Bronchial epithelial cell (primary cell): ENCODE measurements at regions not wholly inside any gene's neighbourhood (a gene's known extent, or its start where the extent isn't known, plus 50 kb on each side); places are given as distances from the start of the nearest gene placed in this dataset.

Experiments used
- DNase-seq: peaks from one replicate; pipeline ENCODE4 v3.0.0-alpha.2; 2010; ENCODE audit warnings: low read depth
- FAIRE-seq: peaks from 2 replicates; lab custom pipeline; 2011; peaks lifted over from hg19 to GRCh38; lab: Jason Lieb, UNC
- H3K27me3 ChIP-seq: 2 replicates; pipeline ENCODE4 v1.5.1; 2011; ENCODE audit warnings: low read length; ENCODE audit not compliant: control insufficient read depth, insufficient read depth
- H3K36me3 ChIP-seq: 2 replicates; pipeline ENCODE4 v1.5.1; 2011; ENCODE audit warnings: low read length; ENCODE audit not compliant: control insufficient read depth, insufficient read depth
- H3K4me3 ChIP-seq: 2 replicates; pipeline ENCODE4 v1.5.1; 2011; ENCODE audit warnings: mild to moderate bottlenecking, low read depth, low read length, control low read depth
- TF ChIP-seq, protein P1 (sequence below): IDR thresholded peaks from 2 replicates; pipeline ENCODE4 v1.5.1; 2011; ENCODE audit warnings: mild to moderate bottlenecking, moderate library complexity, low read length, control low read depth, inconsistent platforms; ENCODE audit not compliant: insufficient read depth, severe bottlenecking

DNA sequence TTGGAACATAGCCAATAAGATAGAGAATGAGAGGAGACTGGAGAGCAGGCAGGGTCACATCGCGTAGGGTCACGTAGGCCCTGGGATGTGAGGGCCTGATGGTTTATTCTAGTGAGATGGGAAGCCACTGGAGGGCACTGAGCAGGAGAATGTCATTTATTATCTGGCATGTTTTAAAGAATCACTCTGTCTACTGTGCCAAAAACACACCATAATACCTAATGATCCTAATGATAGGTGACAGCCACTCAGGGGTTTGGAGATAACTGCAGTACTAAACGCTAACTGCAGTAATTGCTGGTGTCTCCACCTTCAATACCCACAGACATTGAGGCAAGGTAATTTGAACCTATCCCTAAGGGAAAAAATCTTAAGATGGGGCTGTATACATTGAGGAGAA is 185.4 kb downstream of the TTLL7 start:
- no peak for FAIRE-seq
- Histone ChIP-seq H3K36me3 (no peaks in the 10 kb centered on the region), H3K27me3 (no peaks in the 10 kb centered on the region), H3K4me3 (no peak overlapping the region)
- TF ChIP-seq, protein P1, sequence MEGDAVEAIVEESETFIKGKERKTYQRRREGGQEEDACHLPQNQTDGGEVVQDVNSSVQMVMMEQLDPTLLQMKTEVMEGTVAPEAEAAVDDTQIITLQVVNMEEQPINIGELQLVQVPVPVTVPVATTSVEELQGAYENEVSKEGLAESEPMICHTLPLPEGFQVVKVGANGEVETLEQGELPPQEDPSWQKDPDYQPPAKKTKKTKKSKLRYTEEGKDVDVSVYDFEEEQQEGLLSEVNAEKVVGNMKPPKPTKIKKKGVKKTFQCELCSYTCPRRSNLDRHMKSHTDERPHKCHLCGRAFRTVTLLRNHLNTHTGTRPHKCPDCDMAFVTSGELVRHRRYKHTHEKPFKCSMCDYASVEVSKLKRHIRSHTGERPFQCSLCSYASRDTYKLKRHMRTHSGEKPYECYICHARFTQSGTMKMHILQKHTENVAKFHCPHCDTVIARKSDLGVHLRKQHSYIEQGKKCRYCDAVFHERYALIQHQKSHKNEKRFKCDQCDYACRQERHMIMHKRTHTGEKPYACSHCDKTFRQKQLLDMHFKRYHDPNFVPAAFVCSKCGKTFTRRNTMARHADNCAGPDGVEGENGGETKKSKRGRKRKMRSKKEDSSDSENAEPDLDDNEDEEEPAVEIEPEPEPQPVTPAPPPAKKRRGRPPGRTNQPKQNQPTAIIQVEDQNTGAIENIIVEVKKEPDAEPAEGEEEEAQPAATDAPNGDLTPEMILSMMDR: no peak
- DNase-seq: no peak

DNA sequence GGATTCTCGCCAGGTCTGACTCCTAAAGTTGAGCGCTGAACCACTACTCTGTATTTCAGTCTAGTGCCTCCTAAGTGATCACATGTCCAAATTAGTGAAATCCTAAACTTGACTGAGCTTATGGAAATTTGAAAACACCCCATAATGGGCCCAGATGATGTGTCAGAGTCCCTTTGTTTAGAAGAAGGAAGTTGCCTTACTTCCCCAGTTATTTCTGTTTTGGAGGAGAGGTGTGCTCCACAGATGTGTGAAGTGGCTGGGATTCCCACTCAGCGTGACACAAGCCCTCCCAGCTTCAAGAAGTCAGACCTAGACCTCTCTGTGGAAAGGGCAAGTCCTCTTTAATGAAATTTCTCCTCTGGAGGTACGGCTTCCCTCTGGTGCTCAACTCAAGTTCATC is 188.8 kb downstream of the TTLL7 start:
- no peaks in the 10 kb centered on the region for H3K27me3 ChIP-seq
- H3K4me3 ChIP-seq: no peak overlapping the region
- no peaks in the 10 kb centered on the region for H3K36me3 ChIP-seq
- FAIRE-seq: no peak
- no peak for DNase-seq
- TF ChIP-seq, protein P1: no peak

DNA sequence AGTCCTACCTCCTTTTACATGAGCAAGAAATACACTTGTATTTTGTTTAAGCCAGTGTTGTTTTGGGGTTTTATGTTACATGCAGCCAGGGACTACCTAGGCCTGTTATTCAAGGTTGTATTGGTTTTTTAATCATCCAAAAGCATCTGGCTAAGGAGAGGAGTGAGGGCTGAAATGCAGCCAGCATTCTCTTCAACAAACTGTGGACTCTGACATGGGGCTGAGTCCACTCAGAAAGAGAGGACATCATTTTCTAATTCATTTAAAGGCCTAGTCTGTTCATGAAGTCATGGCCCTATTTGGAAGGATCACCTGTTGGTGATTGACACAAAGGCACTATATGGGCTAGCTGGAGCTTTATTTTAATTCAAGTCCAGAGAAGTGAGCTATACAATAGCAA is 190.4 kb downstream of the TTLL7 start:
- Histone ChIP-seq H3K27me3 (no peaks in the 10 kb centered on the region), H3K4me3 (no peak overlapping the region), H3K36me3 (no peaks in the 10 kb centered on the region)
- DNase-seq (no peak), FAIRE-seq (no peak)
- TF ChIP-seq, protein P1: no peak

DNA sequence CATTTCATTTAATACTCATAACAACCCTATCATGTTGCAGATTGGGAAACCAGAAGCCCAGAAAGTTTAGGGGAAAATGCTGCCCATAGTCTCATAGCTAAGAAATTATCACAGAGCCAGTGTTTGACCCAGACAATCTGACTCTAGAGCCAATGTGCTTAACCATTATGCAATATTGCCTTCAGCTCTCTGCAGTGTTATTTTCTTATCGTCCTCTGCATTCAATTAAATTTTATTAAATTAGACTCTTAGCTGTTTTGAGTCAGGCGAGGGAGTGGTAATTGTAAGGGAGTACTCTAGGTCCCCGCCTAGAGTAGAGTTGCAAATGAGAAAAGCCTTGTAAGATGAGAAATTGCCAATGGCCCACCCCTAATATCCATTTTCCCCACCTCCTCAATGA is 191.1 kb downstream of the TTLL7 start:
- Histone ChIP-seq H3K27me3 (no peaks in the 10 kb centered on the region), H3K4me3 (no peak overlapping the region), H3K36me3 (no peaks in the 10 kb centered on the region)
- no peak for FAIRE-seq
- no peak for DNase-seq
- TF ChIP-seq, protein P1: no peak

DNA sequence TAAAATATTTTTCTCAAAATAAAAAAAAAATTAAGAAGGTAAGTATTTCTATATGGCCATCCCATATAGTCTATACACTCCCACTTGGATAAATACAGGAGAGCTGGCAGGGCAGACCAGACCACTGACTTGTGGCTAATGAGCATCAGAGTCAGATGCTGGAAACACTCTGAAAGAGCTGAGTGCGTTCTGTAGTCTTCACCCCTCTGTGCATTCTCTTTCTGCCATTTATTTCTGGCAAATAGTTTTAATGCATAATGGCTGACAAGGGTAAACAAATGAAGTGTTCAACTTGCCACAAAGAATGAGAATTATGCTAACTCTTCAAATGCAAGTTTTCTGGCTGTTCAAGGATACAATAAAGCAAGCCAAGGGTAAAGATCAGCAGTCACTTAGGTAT is 191.7 kb downstream of the TTLL7 start:
- no peak for FAIRE-seq
- Histone ChIP-seq H3K27me3 (no peaks in the 10 kb centered on the region), H3K4me3 (no peak overlapping the region), H3K36me3 (no peaks in the 10 kb centered on the region)
- TF ChIP-seq, protein P1: no peak
- no peak for DNase-seq

DNA sequence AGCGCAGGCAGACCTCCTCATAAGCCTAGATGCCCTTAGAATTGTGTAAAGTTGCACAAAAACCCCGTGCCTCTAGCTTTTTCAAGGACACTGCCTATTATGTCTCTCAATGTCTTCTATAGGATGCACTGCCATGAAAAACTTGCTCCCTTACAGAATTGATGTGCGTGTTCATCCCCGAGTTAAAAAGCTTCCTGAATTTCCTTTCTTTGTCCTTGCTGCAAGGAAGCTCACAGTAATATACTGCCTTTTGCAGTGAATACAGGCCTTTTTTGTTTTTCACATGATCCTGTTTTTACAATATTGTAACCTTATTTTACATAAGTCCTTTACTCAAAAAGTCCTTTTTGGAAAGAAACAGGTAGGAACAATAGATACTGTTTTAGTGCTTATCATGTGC is 193.0 kb downstream of the TTLL7 start:
- H3K36me3 ChIP-seq: no peaks in the 10 kb centered on the region
- no peak for DNase-seq
- no peak for FAIRE-seq

More for the DNA sequence above, 193.0 kb downstream of the TTLL7 start:
- Histone ChIP-seq H3K27me3 (peaks cover 1% of the 10 kb centered on the region), H3K4me3 (no peak overlapping the region)
- TF ChIP-seq, protein P1: no peak
